BE2C (cell line): ENCODE measurements at regions not wholly inside any gene's neighbourhood (a gene's known extent, or its start where the extent isn't known, plus 50 kb on each side); places are given as distances from the start of the nearest gene placed in this dataset.

ENCODE experiments used
- DNase-seq: peaks from one replicate; pipeline ENCODE4 v3.0.0-alpha.2; 2020
- H3K27me3 ChIP-seq: fragments of 250-450 bp; sonication (Bioruptor Pico); 2 replicates; pipeline ENCODE4 v1.5.1; 2020; ENCODE audit warnings: mild to moderate bottlenecking
- H3K36me3 ChIP-seq: fragments of 250-450 bp; sonication (Bioruptor Pico); 2 replicates; pipeline ENCODE4 v1.5.1; 2020; ENCODE audit warnings: mild to moderate bottlenecking
- H3K4me1 ChIP-seq: fragments of 250-450 bp; sonication (Bioruptor Pico); 2 replicates; pipeline ENCODE4 v1.5.1; 2020
- H3K4me3 ChIP-seq: 2 replicates; pipeline ENCODE4 v1.5.1; 2011; ENCODE audit warnings: low read depth, low read length
- H3K9me3 ChIP-seq: fragments of 250-450 bp; sonication (Bioruptor Pico); 2 replicates; pipeline ENCODE4 v1.5.1; 2020
- CTCF ChIP-seq: IDR thresholded peaks from 2 replicates; pipeline ENCODE4 v1.5.1; 2012; ENCODE audit warnings: mild to moderate bottlenecking, low read depth, low read length

- DNase-seq: no peak
- H3K36me3 ChIP-seq: no peaks in the 10 kb centered on the region
- H3K4me3 ChIP-seq: no peak overlapping the region
Observed at GRCh38 chr2:468648-469336, 180.9 kb upstream of the ALKAL2 start.

GRCh38 chr2:467892-468647 is 180.2 kb upstream of the ALKAL2 start:
- no peak for TF ChIP-seq CTCF
- Histone ChIP-seq H3K36me3 (no peaks in the 10 kb centered on the region), H3K4me1 (no peaks in the 10 kb centered on the region), H3K9me3 (no peaks in the 10 kb centered on the region), H3K27me3 (no peaks in the 10 kb centered on the region), H3K4me3 (no peak overlapping the region)
- DNase-seq: no peak

More at GRCh38 chr2:468648-469336, 180.9 kb upstream of the ALKAL2 start:
- no peaks in the 10 kb centered on the region for H3K4me1 ChIP-seq
- H3K9me3 ChIP-seq: no peaks in the 10 kb centered on the region
- no peaks in the 10 kb centered on the region for H3K27me3 ChIP-seq
- no peak for TF ChIP-seq CTCF

GRCh38 chr2:467543-467891 is 179.6 kb upstream of the ALKAL2 start:
- Histone ChIP-seq H3K36me3 (no peaks in the 10 kb centered on the region), H3K27me3 (no peaks in the 10 kb centered on the region), H3K9me3 (no peaks in the 10 kb centered on the region), H3K4me3 (no peak overlapping the region), H3K4me1 (no peaks in the 10 kb centered on the region)
- no peak for TF ChIP-seq CTCF
- no peak for DNase-seq

GRCh38 chr2:467101-467500 is 179.2 kb upstream of the ALKAL2 start:
- no peak for DNase-seq
- H3K9me3 ChIP-seq: no peaks in the 10 kb centered on the region
- H3K36me3 ChIP-seq: no peaks in the 10 kb centered on the region
- no peak overlapping the region for H3K4me3 ChIP-seq
- no peaks in the 10 kb centered on the region for H3K27me3 ChIP-seq
- TF ChIP-seq CTCF: no peak
- no peaks in the 10 kb centered on the region for H3K4me1 ChIP-seq

- no peak overlapping the region for H3K4me3 ChIP-seq
- no peak for TF ChIP-seq CTCF
- no peaks in the 10 kb centered on the region for H3K4me1 ChIP-seq
Observed at GRCh38 chr2:464562-465309, 176.8 kb upstream of the ALKAL2 start.

More at GRCh38 chr2:464562-465309, 176.8 kb upstream of the ALKAL2 start:
- DNase-seq: no peak
- no peaks in the 10 kb centered on the region for H3K27me3 ChIP-seq
- H3K9me3 ChIP-seq: no peaks in the 10 kb centered on the region
- H3K36me3 ChIP-seq: no peaks in the 10 kb centered on the region
